HepG2 (cell line): ENCODE measurements at regions not wholly inside any gene's neighbourhood (a gene's known extent, or its start where the extent isn't known, plus 50 kb on each side); places are given as distances from the start of the nearest gene placed in this dataset.

Source experiments
- ATAC-seq: fragments of 200-7000 bp; cut with Tn5 transposase; 3 replicates; pipeline ENCODE4 v1.9.1; 2020; ENCODE audit warnings: mild to moderate bottlenecking, moderate library complexity
- BruUV-seq: library from RNA; stranded (reverse); fragments of 400-500 nt; replicated peaks from 2 replicates; lab custom pipeline; 2021; lab: Mats Ljungman, UMichigan
- CTCF ChIA-PET: fragments of 300-600 bp; formaldehyde crosslinking; extraction: SDS; loops from one replicate; lab custom pipeline; 2021; ENCODE audit warnings: low total read pairs, inconsistent platforms, low intra/inter-chr PET ratio; lab: Yijun Ruan, JAX
- POLR2A ChIA-PET: fragments of 350-600 bp; sonication (Branson Sonifier 250); formaldehyde crosslinking; loops from one replicate; lab custom pipeline; 2020; ENCODE audit warnings: antibody characterized with exemption, inconsistent platforms; lab: Yijun Ruan, JAX
- DNase-seq: peaks from one replicate; pipeline ENCODE4 v3.0.0-alpha.2; 2015; ENCODE audit warnings: low spot score
- FAIRE-seq: peaks from 3 replicates; lab custom pipeline; 2011; peaks lifted over from hg19 to GRCh38; lab: Jason Lieb, UNC
- H2AFZ ChIP-seq: one replicate; pipeline ENCODE4 v1.6.1; 2011; ENCODE audit warnings: low read length, inconsistent platforms
- H3K27ac ChIP-seq: fragments of 300-600 bp; 3 replicates; pipeline ENCODE4 v1.8.0; 2011; ENCODE audit warnings: mixed run types, mild to moderate bottlenecking, mixed read lengths, low read length, inconsistent platforms; ENCODE audit not compliant: insufficient read depth; ENCODE audit errors: extremely low read length
- H3K27me3 ChIP-seq, 2 experiments: fragments of 200-600 bp in 1 of 2; 2 replicates in 1 of 2; 3 replicates in 1 of 2; pipeline versions ENCODE4 v1.6.0 to v1.8.0; 2011; ENCODE audit warnings: low read length in 2 of 2, mild to moderate bottlenecking in 2 of 2, moderate library complexity in 2 of 2, inconsistent platforms in 1 of 2; ENCODE audit not compliant: insufficient read depth in 2 of 2, control insufficient read depth in 1 of 2
- H3K36me3 ChIP-seq, 2 experiments: fragments of 200-600 bp in 1 of 2; replicated peaks in 1 of 2; 2 replicates in 1 of 2; 3 replicates in 1 of 2; pipeline versions ENCODE4 v1.5.1 to v1.8.0; 2011; ENCODE audit warnings: low read length in 2 of 2, inconsistent platforms in 1 of 2; ENCODE audit not compliant: insufficient read depth in 2 of 2, control insufficient read depth in 1 of 2
- H3K4me1 ChIP-seq: 2 replicates; pipeline ENCODE4 v1.5.1; 2012; ENCODE audit warnings: low read length, inconsistent platforms; ENCODE audit not compliant: insufficient read depth
- H3K4me2 ChIP-seq: 2 replicates; pipeline ENCODE4 v1.6.0; 2011; ENCODE audit warnings: low read depth, low read length, inconsistent platforms
- H3K4me3 ChIP-seq, 3 experiments: fragments of 200-600 bp in 1 of 3; sonication (generic), shearing (Covaris generic) in 1 of 3; replicated peaks in 1 of 3; 2 replicates each; pipeline ENCODE4 v1.5.1; 2011 to 2016; ENCODE audit warnings: low read length in 3 of 3, inconsistent platforms in 2 of 3, low read depth in 2 of 3, mild to moderate bottlenecking in 2 of 3, control low read depth in 1 of 3, mixed read lengths in 1 of 3; ENCODE audit not compliant: insufficient read depth in 1 of 3
- H3K79me2 ChIP-seq: one replicate; pipeline ENCODE4 v1.6.1; 2011; ENCODE audit warnings: low read length, inconsistent platforms; ENCODE audit not compliant: insufficient read depth
- H3K9ac ChIP-seq: 2 replicates; pipeline ENCODE4 v1.6.0; 2011; ENCODE audit warnings: mild to moderate bottlenecking, low read depth, low read length, inconsistent platforms; ENCODE audit not compliant: insufficient read depth
- H3K9me3 ChIP-seq: 2 replicates; pipeline ENCODE4 v1.5.1; 2012; ENCODE audit warnings: mild to moderate bottlenecking, low read length
- H4K20me1 ChIP-seq: 2 replicates; pipeline ENCODE4 v1.6.0; 2011; ENCODE audit warnings: inconsistent platforms, mild to moderate bottlenecking, low read length, moderate library complexity; ENCODE audit not compliant: insufficient read depth
- E2F5 ChIP-seq: sonication (generic); formaldehyde crosslinking; conservative IDR thresholded peaks from 2 replicates; pipeline ENCODE4 v1.4.0; 2020; ENCODE audit warnings: missing genetic modification reagents
- IRX3 ChIP-seq: sonication (generic); formaldehyde crosslinking; IDR thresholded peaks from 2 replicates; pipeline ENCODE4 v1.8.1; 2023; ENCODE audit warnings: mild to moderate bottlenecking, low read depth, missing genetic modification reagents, borderline replicate concordance
- MEIS1 ChIP-seq: sonication (generic); formaldehyde crosslinking; IDR thresholded peaks from 2 replicates; pipeline ENCODE4 v1.9.0; 2021; ENCODE audit warnings: mild to moderate bottlenecking, missing genetic modification reagents, moderate library complexity, borderline replicate concordance
- MXD4 ChIP-seq: IDR thresholded peaks from 2 replicates; pipeline ENCODE4 v1.6.1; 2016; ENCODE audit warnings: mild to moderate bottlenecking, missing biosample characterization, missing genetic modification reagents
- RBAK ChIP-seq: sonication (generic); formaldehyde crosslinking; IDR thresholded peaks from 2 replicates; pipeline ENCODE4 v1.5.1; 2020; ENCODE audit warnings: mild to moderate bottlenecking, missing genetic modification reagents
- SATB2 ChIP-seq: sonication (generic); formaldehyde crosslinking; IDR thresholded peaks from 2 replicates; pipeline ENCODE4 v1.5.0; 2020; ENCODE audit warnings: missing genetic modification reagents
- STAT5B ChIP-seq: sonication (generic); formaldehyde crosslinking; IDR thresholded peaks from 2 replicates; pipeline ENCODE4 v1.4.0; 2020; ENCODE audit warnings: missing genetic modification reagents
- ZNF143 ChIP-seq: sonication (generic); formaldehyde crosslinking; IDR thresholded peaks from 2 replicates; pipeline ENCODE4 v1.4.0; 2020; ENCODE audit warnings: missing genetic modification reagents
- ZNF317 ChIP-seq: sonication (generic); formaldehyde crosslinking; IDR thresholded peaks from 2 replicates; pipeline ENCODE4 v1.5.0; 2020; ENCODE audit warnings: mild to moderate bottlenecking, missing genetic modification reagents
- ZNF430 ChIP-seq: sonication (generic); formaldehyde crosslinking; IDR thresholded peaks from 2 replicates; pipeline ENCODE4 v1.9.0; 2021; ENCODE audit warnings: mild to moderate bottlenecking, missing genetic modification reagents
- ZNF790 ChIP-seq: sonication (generic); formaldehyde crosslinking; IDR thresholded peaks from 2 replicates; pipeline ENCODE4 v1.8.0; 2022; ENCODE audit warnings: missing genetic modification reagents, mild to moderate bottlenecking, borderline replicate concordance
- WGBS: methylation state at CpG from one replicate; pipeline ENCODE4 v1.1.6; 2017; ENCODE audit warnings: low lambda C conversion rate; 5-methylcytosine and 5-hydroxymethylcytosine counted together
- in situ Hi-C: cut with HindIII; loops from 2 replicates; pipeline ENCODE4 v1.10.0; 2017; ENCODE audit warnings: low pct_unique_long_range_greater_than_20kb; ENCODE audit not compliant: extremely low pct_ligation_motif_present
- intact Hi-C: fragments of 100-400 bp; cut with micrococcal nuclease; formaldehyde crosslinking; loops from one replicate; pipeline ENCODE4 v1.10.0; 2022; ENCODE audit not compliant: unreplicated experiment
- TF ChIP-seq, protein P1 (sequence below): sonication (generic); formaldehyde crosslinking; IDR thresholded peaks from 2 replicates; pipeline ENCODE4 v1.4.0; 2020; ENCODE audit warnings: mild to moderate bottlenecking, missing genetic modification reagents

- H3K79me2 ChIP-seq: no peaks in the 10 kb centered on the region
- no peak overlapping the region for H2AFZ ChIP-seq
- POLR2A ChIA-PET: no interaction called here
- intact Hi-C loops (loop anchor here (2.0 kb wide), 1 partner anchor 21 kb away; no protein-coding TSS in a partner anchor), in situ Hi-C loops (loop anchor here (25.0 kb wide), 1 partner anchor 1014 kb away; no protein-coding TSS in a partner anchor)
- no peaks in the 10 kb centered on the region for H3K9me3 ChIP-seq
- TF ChIP-seq ZNF790 (CRISPR knock-in tag) (no peak), E2F5 (CRISPR knock-in tag) (no peak), ZNF430 (CRISPR knock-in tag) (no peak), IRX3 (CRISPR knock-in tag) (no peak), ZNF317 (CRISPR knock-in tag) (no peak), RBAK (CRISPR knock-in tag) (no peak), MXD4 (CRISPR knock-in tag) (no peak)
- TF ChIP-seq, protein P1, sequence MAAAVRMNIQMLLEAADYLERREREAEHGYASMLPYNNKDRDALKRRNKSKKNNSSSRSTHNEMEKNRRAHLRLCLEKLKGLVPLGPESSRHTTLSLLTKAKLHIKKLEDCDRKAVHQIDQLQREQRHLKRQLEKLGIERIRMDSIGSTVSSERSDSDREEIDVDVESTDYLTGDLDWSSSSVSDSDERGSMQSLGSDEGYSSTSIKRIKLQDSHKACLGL (CRISPR knock-in tag): no peak
- TF ChIP-seq, all 625 proteins: peak for 0
- CTCF ChIA-PET: no interaction called here
- Histone ChIP-seq H3K27me3 (no peaks in the 10 kb centered on the region), H3K4me2 (no peak overlapping the region), H3K9ac (no peak overlapping the region), H3K27ac (no peak overlapping the region), H3K4me3 (no peak overlapping the region), H3K4me1 (no peaks in the 10 kb centered on the region), H3K36me3 (no peaks in the 10 kb centered on the region), H4K20me1 (no peaks in the 10 kb centered on the region)
- ATAC-seq (no peak), FAIRE-seq (no peak), DNase-seq (no peak)
- WGBS: 0% methylated on average over 1 of the region's 1 CpG
- no TSS peak for BruUV-seq
Observed at GRCh38 chr7:85897967-85898366, 711.1 kb upstream of the SEMA3D start.

GRCh38 chr7:85896531-85896930 is 709.7 kb upstream of the SEMA3D start:
- Histone ChIP-seq H2AFZ (no peak overlapping the region), H3K27me3 (no peaks in the 10 kb centered on the region), H3K79me2 (no peaks in the 10 kb centered on the region), H3K4me2 (no peak overlapping the region), H4K20me1 (no peaks in the 10 kb centered on the region), H3K27ac (no peak overlapping the region), H3K36me3 (no peaks in the 10 kb centered on the region), H3K4me3 (no peak overlapping the region), H3K4me1 (no peaks in the 10 kb centered on the region), H3K9me3 (no peaks in the 10 kb centered on the region), H3K9ac (no peak overlapping the region)
- POLR2A ChIA-PET: no interaction called here
- CTCF ChIA-PET: no interaction called here
- intact Hi-C loops: loop anchor here (2.0 kb wide), 1 partner anchor 20 kb away; no protein-coding TSS in a partner anchor
- FAIRE-seq (no peak), ATAC-seq (no peak), DNase-seq (no peak)
- BruUV-seq: no TSS peak
- in situ Hi-C loops: loop anchor here (25.0 kb wide), 1 partner anchor 1016 kb away; no protein-coding TSS in a partner anchor
- no peak for TF ChIP-seq STAT5B (CRISPR knock-in tag)
- TF ChIP-seq SATB2 (CRISPR knock-in tag): no peak
- TF ChIP-seq MEIS1 (CRISPR knock-in tag): no peak
- TF ChIP-seq ZNF143 (CRISPR knock-in tag): no peak
